ENCODE measurements at regions not wholly inside any gene's neighbourhood (a gene's known extent, or its start where the extent isn't known, plus 50 kb on each side); places are given as distances from the start of the nearest gene placed in this dataset.
"Not testable (repeated sequence)": the region's sequence is repeated elsewhere in the genome, so short reads cannot be mapped to it uniquely, and the experiment has no call there.

- DNase-seq, result no peak
Observed at GRCh38 chr9:24342457-24342856, 203.2 kb downstream of the IZUMO3 start.

GRCh38 chr9:24333629-24334028 is 212.1 kb downstream of the IZUMO3 start:
- no peak for DNase-seq

GRCh38 chr9:24298912-24299311 is 246.8 kb downstream of the IZUMO3 start:
- DNase-seq, result no peak

- no peak for DNase-seq
Observed at GRCh38 chr9:24297931-24298330, 247.8 kb downstream of the IZUMO3 start.

GRCh38 chr9:24296124-24296523 is 249.6 kb downstream of the IZUMO3 start:
- DNase-seq, result no peak

- DNase-seq, result no peak
Observed at GRCh38 chr9:24293386-24293785, 252.3 kb downstream of the IZUMO3 start.

GRCh38 chr9:24286761-24287160 is 258.9 kb downstream of the IZUMO3 start:
- DNase-seq, result no peak

- DNase-seq, result no peak
Observed at GRCh38 chr9:24258626-24259025, 287.1 kb downstream of the IZUMO3 start.

GRCh38 chr9:24257726-24258125 is 288.0 kb downstream of the IZUMO3 start:
- no peak for DNase-seq

- DNase-seq, result peak; percentile 6
Observed at GRCh38 chr9:24245988-24246387, 299.7 kb downstream of the IZUMO3 start.

GRCh38 chr9:24242576-24242975 is 303.1 kb downstream of the IZUMO3 start:
- DNase-seq, result no peak

- no peak for DNase-seq
Observed at GRCh38 chr9:24218656-24219055, 327.0 kb downstream of the IZUMO3 start.

GRCh38 chr9:24210641-24211040 is 335.1 kb downstream of the IZUMO3 start:
- no peak for DNase-seq

GRCh38 chr9:24189986-24190385 is 355.7 kb downstream of the IZUMO3 start:
- no peak for DNase-seq

- not testable (repeated sequence) for DNase-seq
Observed at GRCh38 chr9:24180572-24180971, 354.5 kb upstream of the ELAVL2 start.

GRCh38 chr9:24144796-24145195 is 318.8 kb upstream of the ELAVL2 start:
- no peak for DNase-seq

GRCh38 chr9:24135072-24135471 is 309.0 kb upstream of the ELAVL2 start:
- not testable (repeated sequence) for DNase-seq

- no peak for DNase-seq
Observed at GRCh38 chr9:24132244-24132643, 306.2 kb upstream of the ELAVL2 start.

- DNase-seq, result no peak
Observed at GRCh38 chr9:24127519-24127918, 301.5 kb upstream of the ELAVL2 start.

GRCh38 chr9:24118190-24118589 is 292.1 kb upstream of the ELAVL2 start:
- DNase-seq, result no peak

GRCh38 chr9:24096756-24097155 is 270.7 kb upstream of the ELAVL2 start:
- no peak for DNase-seq

GRCh38 chr9:24095246-24095645 is 269.2 kb upstream of the ELAVL2 start:
- DNase-seq, result no peak

GRCh38 chr9:24090566-24090965 is 264.5 kb upstream of the ELAVL2 start:
- no peak for DNase-seq

- DNase-seq, result no peak
Observed at GRCh38 chr9:24073666-24074065, 247.6 kb upstream of the ELAVL2 start.

- no peak for DNase-seq
Observed at GRCh38 chr9:24073007-24073592, 247.1 kb upstream of the ELAVL2 start.

- no peak for DNase-seq
Observed at GRCh38 chr9:24071716-24072115, 245.7 kb upstream of the ELAVL2 start.

All from activated CD4-positive, alpha-beta T cell treated with anti-CD3 and anti-CD28 coated beads, Interleukin-2, Interleukin-6, amounts not matched to agents 100 ng/mL and 50 ng/mL, durations not matched to agents 16 hours and 8 hours (primary cell).